Psoas muscle (tissue), 7 donors: ENCODE measurements at regions not wholly inside any gene's neighbourhood (a gene's known extent, or its start where the extent isn't known, plus 50 kb on each side); places are given as distances from the start of the nearest gene placed in this dataset.

Source experiments
- ATAC-seq, 4 donors: fragments of 200-7000 bp; cut with Tn5 transposase; one replicate each; pipeline ENCODE4 v1.9.1; 2020; ENCODE audit warnings: moderate library complexity in 3 of 4, mild to moderate bottlenecking in 2 of 4
- DNase-seq, 2 donors: peaks; one replicate each; pipeline ENCODE4 v3.0.0-alpha.2; 2020
- H3K27ac ChIP-seq: fragments of 200-600 bp; one replicate; pipeline ENCODE4 v1.8.0; 2022
- H3K27me3 ChIP-seq, 3 donors: fragments of 200-600 bp in 1 of 3; one replicate each; pipeline versions ENCODE4 v1.6.1 to v1.8.0; 2013 to 2022; ENCODE audit warnings: low read length in 2 of 3, mild to moderate bottlenecking in 2 of 3, moderate library complexity in 1 of 3; ENCODE audit not compliant: insufficient read depth in 3 of 3
- H3K36me3 ChIP-seq, 2 donors: fragments of 200-600 bp in 1 of 2; one replicate each; pipeline versions ENCODE4 v1.6.1 to v1.8.0; 2013 to 2022; ENCODE audit warnings: low read depth in 1 of 2, mild to moderate bottlenecking in 1 of 2, moderate library complexity in 1 of 2; ENCODE audit not compliant: insufficient read depth in 1 of 2
- H3K4me1 ChIP-seq: fragments of 200-600 bp; one replicate; pipeline ENCODE4 v1.8.0; 2022
- H3K4me3 ChIP-seq: fragments of 200-600 bp; one replicate; pipeline ENCODE4 v1.8.0; 2022; ENCODE audit warnings: mild to moderate bottlenecking
- H3K9me3 ChIP-seq: fragments of 200-600 bp; one replicate; pipeline ENCODE4 v1.8.0; 2022
- WGBS, 3 donors: extraction: QIAGEN DNeasy Blood & Tissue Kit; methylation state at CpG; one replicate each; pipeline versions ENCODE4 v1.1.6 to v1.1.7; 2013; 5-methylcytosine and 5-hydroxymethylcytosine counted together
- intact Hi-C, 2 donors: fragments of 100-400 bp; cut with DNase I; formaldehyde crosslinking; loops; one replicate each; pipeline versions ENCODE4 v1.11.0 to v1.14.2; 2022
- TF ChIP-seq, protein P1 (sequence below): fragments of 200-600 bp; IDR thresholded peaks from one replicate; pipeline ENCODE4 v1.8.0; 2022; ENCODE audit warnings: antibody characterized with exemption
- donor health status: healthy with polysubstance abuse.
- donor health status: DM: no; HTN: no; CAD: no; lungs with moderate emphysema.
- donor health status: Bipolar disorder and iron deficiency.
- donor health status: healthy.
- donor health status: DM: yes; HTN: yes; CAD: no.
- donor health status: DM: no; HTN: no; CAD: no.
- donor health status: DM: yes; HTN: yes; CAD: no.

- Histone ChIP-seq H3K27ac (no peak overlapping the region), H3K4me1 (no peaks in the 10 kb centered on the region), H3K36me3 (no peaks in the 10 kb centered on the region), H3K27me3 (no peaks in the 10 kb centered on the region), H3K4me3 (no peak overlapping the region), H3K9me3 (no peaks in the 10 kb centered on the region)
- DNase-seq (no peak), ATAC-seq (no peak)
- TF ChIP-seq, protein P1, sequence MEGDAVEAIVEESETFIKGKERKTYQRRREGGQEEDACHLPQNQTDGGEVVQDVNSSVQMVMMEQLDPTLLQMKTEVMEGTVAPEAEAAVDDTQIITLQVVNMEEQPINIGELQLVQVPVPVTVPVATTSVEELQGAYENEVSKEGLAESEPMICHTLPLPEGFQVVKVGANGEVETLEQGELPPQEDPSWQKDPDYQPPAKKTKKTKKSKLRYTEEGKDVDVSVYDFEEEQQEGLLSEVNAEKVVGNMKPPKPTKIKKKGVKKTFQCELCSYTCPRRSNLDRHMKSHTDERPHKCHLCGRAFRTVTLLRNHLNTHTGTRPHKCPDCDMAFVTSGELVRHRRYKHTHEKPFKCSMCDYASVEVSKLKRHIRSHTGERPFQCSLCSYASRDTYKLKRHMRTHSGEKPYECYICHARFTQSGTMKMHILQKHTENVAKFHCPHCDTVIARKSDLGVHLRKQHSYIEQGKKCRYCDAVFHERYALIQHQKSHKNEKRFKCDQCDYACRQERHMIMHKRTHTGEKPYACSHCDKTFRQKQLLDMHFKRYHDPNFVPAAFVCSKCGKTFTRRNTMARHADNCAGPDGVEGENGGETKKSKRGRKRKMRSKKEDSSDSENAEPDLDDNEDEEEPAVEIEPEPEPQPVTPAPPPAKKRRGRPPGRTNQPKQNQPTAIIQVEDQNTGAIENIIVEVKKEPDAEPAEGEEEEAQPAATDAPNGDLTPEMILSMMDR: no peak
- intact Hi-C loops: no loop called here
- WGBS, 3 donors: 92 to 96% (median 96%) methylated on average over 2 of the region's 2 CpGs
Observed at GRCh38 chr4:96264941-96265463, 425.1 kb downstream of the PDHA2 start.

DNA sequence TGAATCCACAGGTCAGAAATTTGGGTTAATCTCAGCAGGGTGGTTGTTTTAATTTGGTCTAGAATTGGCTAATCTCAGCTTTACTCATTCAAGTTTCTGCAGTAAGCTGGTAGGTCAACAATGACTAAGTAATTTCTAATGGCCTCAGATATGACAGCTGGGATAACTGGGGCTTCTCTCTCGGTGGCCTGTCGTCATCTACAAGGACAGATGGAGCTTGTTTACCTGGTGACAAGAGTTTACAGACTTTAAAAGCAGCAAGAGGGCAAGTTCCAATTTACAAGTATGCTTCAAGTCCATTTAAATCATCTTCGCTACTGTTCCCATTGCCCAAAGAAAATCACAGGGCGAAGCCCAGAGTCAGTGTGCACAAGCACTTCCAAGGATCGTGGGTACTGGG lies 453.9 kb downstream of the PDHA2 start:
- TF ChIP-seq, protein P1: no peak
- WGBS, 3 donors: 76 to 80% (median 79%) methylated on average over 5 of the region's 5 CpGs
- DNase-seq (no peak), ATAC-seq (no peak)
- intact Hi-C loops: no loop called here
- Histone ChIP-seq H3K36me3 (no peaks in the 10 kb centered on the region), H3K4me1 (no peaks in the 10 kb centered on the region), H3K27ac (no peak overlapping the region), H3K9me3 (no peaks in the 10 kb centered on the region), H3K27me3 (no peaks in the 10 kb centered on the region), H3K4me3 (no peak overlapping the region)

DNA sequence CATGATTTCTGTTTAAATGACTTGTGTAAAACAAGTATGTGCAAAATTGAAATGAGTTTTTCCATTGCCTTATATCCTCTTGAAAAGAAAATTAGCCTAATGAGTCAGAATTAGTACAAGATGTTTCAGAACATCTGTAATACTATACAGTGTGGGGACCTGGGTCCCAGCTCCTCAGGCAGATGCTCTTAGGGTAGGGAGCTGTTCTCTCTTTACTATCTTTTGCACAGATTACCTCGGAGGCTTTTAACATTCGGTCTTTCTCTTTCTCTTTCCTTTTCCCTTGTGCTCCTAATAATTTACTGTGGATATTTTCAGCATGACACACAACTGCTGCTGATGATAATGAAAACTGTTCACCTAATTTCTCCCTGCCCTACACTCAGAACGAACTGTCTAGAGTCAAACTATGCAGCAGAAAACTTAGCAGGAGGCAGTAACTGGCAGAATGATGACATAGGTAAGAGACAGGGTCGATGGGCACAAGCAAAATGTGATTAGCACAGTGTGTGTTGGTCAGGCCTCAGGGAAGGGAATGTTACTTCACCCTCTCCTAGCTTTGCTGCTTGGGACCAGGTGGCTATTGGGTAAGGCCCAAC lies 455.3 kb downstream of the PDHA2 start:
- TF ChIP-seq, protein P1: no peak
- no peaks in the 10 kb centered on the region for H3K27me3 ChIP-seq
- no peaks in the 10 kb centered on the region for H3K4me1 ChIP-seq
- no peak overlapping the region for H3K27ac ChIP-seq
- H3K4me3 ChIP-seq: no peak overlapping the region
- ATAC-seq (no peak), DNase-seq (no peak)
- WGBS, 3 donors: 64 to 71% (median 66%) methylated on average over 4 of the region's 4 CpGs
- no peaks in the 10 kb centered on the region for H3K9me3 ChIP-seq
- no peaks in the 10 kb centered on the region for H3K36me3 ChIP-seq
- intact Hi-C loops: no loop called here

DNA sequence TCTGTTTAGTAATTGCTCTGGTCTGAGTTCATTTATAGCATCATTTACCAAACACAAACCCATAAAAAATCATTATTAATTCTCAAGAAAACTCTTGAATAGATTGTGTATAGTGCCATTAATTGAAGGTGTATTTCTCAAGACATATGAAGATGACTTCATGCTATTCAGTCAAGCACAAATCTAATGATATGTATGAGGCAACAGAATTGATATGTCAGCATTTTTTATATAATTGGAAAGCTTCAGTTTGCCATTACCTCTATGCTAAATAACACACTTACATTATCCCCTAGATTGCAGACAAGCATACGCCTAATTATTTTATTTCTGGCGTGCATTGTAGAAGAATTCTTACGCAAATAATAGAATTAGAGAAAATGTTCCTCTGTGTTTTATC lies 461.8 kb downstream of the PDHA2 start:
- 91 to 93% (median 92%) methylated on average over 3 of the region's 3 CpGs for WGBS, 3 donors
- Histone ChIP-seq H3K9me3 (no peaks in the 10 kb centered on the region), H3K4me3 (no peak overlapping the region), H3K27ac (no peak overlapping the region), H3K27me3 (no peaks in the 10 kb centered on the region), H3K36me3 (no peaks in the 10 kb centered on the region), H3K4me1 (no peaks in the 10 kb centered on the region)
- intact Hi-C loops: no loop called here
- no peak for ATAC-seq
- TF ChIP-seq, protein P1: no peak
- no peak for DNase-seq

DNA sequence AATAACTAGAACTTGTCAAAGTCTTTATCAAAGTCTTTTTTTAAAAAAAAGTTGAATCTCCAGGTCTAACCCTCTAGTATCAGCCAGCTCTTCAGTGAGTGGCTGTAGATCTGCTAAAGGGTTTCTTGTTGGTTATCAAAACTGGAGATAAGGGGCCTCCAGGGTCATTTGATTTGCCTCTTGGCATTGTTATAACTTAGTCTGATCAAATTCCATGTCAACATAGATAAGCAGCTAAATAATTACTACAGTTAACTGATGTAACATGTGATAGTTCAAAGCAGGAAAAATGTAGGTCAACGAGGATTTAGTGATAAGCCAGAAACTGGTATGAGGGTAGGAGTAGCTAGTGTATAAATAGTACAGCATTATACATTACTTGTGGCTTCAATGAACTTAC lies 465.1 kb downstream of the PDHA2 start:
- no peaks in the 10 kb centered on the region for H3K27me3 ChIP-seq
- no peak for DNase-seq
- TF ChIP-seq, protein P1: no peak
- no peaks in the 10 kb centered on the region for H3K36me3 ChIP-seq
- intact Hi-C loops: no loop called here
- no peak for ATAC-seq
- WGBS, 3 donors: 50 to 58% (median 51%) methylated on average over 1 of the region's 1 CpG
- no peaks in the 10 kb centered on the region for H3K9me3 ChIP-seq
- H3K4me3 ChIP-seq: no peak overlapping the region
- H3K4me1 ChIP-seq: no peaks in the 10 kb centered on the region
- no peak overlapping the region for H3K27ac ChIP-seq
